A673 (cell line): ENCODE measurements at regions not wholly inside any gene's neighbourhood (a gene's known extent, or its start where the extent isn't known, plus 50 kb on each side); places are given as distances from the start of the nearest gene placed in this dataset.

Source experiments
- CTCF ChIP-seq: fragments of 300-800, 200-600 bp; sonication (generic); conservative IDR thresholded peaks from 2 replicates; pipeline ENCODE4 v1.5.1; 2017; ENCODE audit warnings: low read depth, mild to moderate bottlenecking, antibody characterized with exemption, low read length, moderate library complexity, mixed read lengths
- EZH2 ChIP-seq: fragments of 200-600 bp; sonication (generic); IDR thresholded peaks from 2 replicates; pipeline ENCODE4 v1.6.1; 2017; ENCODE audit warnings: borderline replicate concordance, low read depth, mild to moderate bottlenecking, mixed read lengths, antibody characterized with exemption, low read length; ENCODE audit not compliant: poor library complexity, severe bottlenecking

- TF ChIP-seq CTCF = no peak
- TF ChIP-seq EZH2 = no peak
Observed at GRCh38 chr2:230644356-230644935, 68.2 kb upstream of the CAB39 start.
